ENCODE measurements at regions not wholly inside any gene's neighbourhood (a gene's known extent, or its start where the extent isn't known, plus 50 kb on each side); places are given as distances from the start of the nearest gene placed in this dataset.
"Not testable (repeated sequence)": the region's sequence is repeated elsewhere in the genome, so short reads cannot be mapped to it uniquely, and the experiment has no call there.

GRCh38 chr12:43237238-43237879 is 314.6 kb downstream of the ADAMTS20 start:
- no peak overlapping the region for H3K4me3 ChIP-seq (ENCODE audit: low read depth, low read length)
- TF ChIP-seq, protein P1, sequence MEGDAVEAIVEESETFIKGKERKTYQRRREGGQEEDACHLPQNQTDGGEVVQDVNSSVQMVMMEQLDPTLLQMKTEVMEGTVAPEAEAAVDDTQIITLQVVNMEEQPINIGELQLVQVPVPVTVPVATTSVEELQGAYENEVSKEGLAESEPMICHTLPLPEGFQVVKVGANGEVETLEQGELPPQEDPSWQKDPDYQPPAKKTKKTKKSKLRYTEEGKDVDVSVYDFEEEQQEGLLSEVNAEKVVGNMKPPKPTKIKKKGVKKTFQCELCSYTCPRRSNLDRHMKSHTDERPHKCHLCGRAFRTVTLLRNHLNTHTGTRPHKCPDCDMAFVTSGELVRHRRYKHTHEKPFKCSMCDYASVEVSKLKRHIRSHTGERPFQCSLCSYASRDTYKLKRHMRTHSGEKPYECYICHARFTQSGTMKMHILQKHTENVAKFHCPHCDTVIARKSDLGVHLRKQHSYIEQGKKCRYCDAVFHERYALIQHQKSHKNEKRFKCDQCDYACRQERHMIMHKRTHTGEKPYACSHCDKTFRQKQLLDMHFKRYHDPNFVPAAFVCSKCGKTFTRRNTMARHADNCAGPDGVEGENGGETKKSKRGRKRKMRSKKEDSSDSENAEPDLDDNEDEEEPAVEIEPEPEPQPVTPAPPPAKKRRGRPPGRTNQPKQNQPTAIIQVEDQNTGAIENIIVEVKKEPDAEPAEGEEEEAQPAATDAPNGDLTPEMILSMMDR (IDR thresholded peaks at IDR 0.05; ENCODE audit: insufficient read depth, low read length), result no peak
- no peak for DNase-seq (ENCODE audit: low read depth)

DNA sequence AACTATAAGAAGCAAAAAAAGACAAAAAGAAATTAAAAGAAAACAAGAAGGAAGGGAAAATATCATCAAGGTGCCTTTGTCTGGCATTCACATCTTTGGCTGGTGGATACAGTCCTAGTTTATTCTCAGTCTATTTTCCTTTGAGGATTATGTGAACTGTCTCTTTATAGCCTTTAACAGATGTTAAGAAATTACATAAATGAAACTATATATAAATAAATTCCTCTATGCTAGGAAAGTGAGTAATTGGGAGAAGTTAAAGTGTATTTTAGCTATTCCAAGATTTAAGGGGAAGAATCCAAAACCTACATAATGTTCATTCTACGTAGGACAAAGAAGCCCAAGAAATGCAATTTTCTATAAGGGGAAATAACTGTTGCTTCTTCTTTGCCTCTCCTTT is 316.3 kb downstream of the ADAMTS20 start:
- TF ChIP-seq, protein P1 (IDR thresholded peaks at IDR 0.05; ENCODE audit: insufficient read depth, low read length), result no peak
- no peak overlapping the region for H3K4me3 ChIP-seq (ENCODE audit: low read depth, low read length)
- no peak for DNase-seq (ENCODE audit: low read depth)

DNA sequence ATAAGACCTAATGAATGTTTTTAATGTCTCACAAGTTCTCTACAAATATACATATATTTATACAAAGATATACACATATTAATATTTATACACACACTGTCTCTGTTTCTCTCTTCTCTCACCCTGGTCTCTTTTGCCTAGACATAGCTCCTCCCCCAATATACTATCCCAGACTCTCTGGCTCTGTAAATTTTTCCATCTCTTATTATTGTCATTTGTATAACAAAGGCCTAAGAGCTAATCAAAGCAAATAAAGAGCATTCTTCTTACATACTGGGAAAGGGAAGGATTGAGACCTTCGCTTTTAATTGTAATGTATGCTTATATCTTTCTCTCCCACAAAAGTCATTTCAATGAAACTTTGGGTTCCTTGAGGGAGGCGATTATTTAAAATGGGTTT is 318.1 kb downstream of the ADAMTS20 start:
- no peak overlapping the region for H3K4me3 ChIP-seq (ENCODE audit: low read depth, low read length)
- TF ChIP-seq, protein P1 (IDR thresholded peaks at IDR 0.05; ENCODE audit: insufficient read depth, low read length), result no peak
- no peak for DNase-seq (ENCODE audit: low read depth)

- H3K4me3 ChIP-seq (ENCODE audit: low read depth, low read length), result no peak overlapping the region
- TF ChIP-seq, protein P1 (IDR thresholded peaks at IDR 0.05; ENCODE audit: insufficient read depth, low read length), result no peak
- DNase-seq (ENCODE audit: low read depth), result no peak
These were observed 325.9 kb downstream of the ADAMTS20 start for GRCh38 chr12:43226151-43226550.

DNA sequence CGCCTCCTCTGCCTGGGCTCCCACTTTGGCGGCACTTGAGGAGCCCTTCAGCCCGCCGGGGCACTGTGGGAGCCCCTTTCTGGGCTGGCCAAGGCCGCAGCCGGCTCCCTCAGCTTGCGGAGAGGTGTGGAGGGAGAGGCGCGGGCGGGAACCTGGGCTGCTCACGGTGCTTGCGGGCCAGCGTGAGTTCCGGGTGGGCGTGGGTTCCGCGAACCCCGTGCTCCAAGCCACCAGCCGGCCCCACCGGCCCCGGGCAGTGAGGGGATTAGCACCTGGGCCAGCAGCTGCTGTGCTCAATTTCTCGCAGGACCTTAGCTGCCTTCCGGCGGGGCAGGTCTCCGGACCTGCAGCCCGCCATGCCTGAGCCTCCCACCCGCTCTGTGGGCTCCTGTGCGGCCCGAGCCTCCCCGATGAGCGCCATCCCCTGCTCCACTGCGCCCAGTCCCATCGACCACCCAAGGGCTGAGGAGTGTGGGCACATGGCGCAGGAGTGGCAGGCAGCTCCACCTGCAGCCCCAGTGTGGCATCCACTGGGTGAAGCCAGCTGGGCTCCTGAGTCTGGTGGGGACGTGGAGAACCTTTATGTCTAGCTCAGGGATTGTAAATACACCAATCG is 327.7 kb downstream of the ADAMTS20 start:
- DNase-seq (ENCODE audit: low read depth), result not testable (repeated sequence)

GRCh38 chr12:43222796-43223195 is 329.2 kb downstream of the ADAMTS20 start:
- no peak overlapping the region for H3K4me3 ChIP-seq (ENCODE audit: low read depth, low read length)
- TF ChIP-seq, protein P1 (IDR thresholded peaks at IDR 0.05; ENCODE audit: insufficient read depth, low read length), result no peak
- no peak for DNase-seq (ENCODE audit: low read depth)

More for the DNA sequence above, 327.7 kb downstream of the ADAMTS20 start:
- not testable (repeated sequence) for H3K4me3 ChIP-seq (ENCODE audit: low read depth, low read length)

DNA sequence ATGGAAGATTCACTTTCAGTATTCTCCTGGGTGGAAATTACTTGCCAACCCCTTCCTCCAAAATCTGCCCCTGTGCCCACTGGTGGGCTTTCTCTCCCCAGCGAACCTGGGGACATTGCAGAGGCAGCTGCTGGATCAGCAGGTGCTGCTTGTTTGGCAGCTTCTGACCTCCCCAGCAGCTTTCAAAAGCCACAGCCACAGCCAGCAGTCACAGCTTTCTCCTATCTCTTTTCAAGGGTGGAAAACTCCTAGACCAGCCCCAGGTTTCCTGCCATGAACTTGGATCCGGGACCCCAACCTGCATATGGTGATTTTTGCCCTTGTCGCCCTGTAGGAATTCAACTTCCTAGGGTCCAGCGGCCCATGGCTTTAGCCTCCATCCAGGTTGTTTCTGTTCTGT is 330.8 kb downstream of the ADAMTS20 start:
- no peak overlapping the region for H3K4me3 ChIP-seq (ENCODE audit: low read depth, low read length)
- no peak for DNase-seq (ENCODE audit: low read depth)
- TF ChIP-seq, protein P1 (IDR thresholded peaks at IDR 0.05; ENCODE audit: insufficient read depth, low read length), result no peak
